GM18867 (cell line): ENCODE measurements at regions not wholly inside any gene's neighbourhood (a gene's known extent, or its start where the extent isn't known, plus 50 kb on each side); places are given as distances from the start of the nearest gene placed in this dataset.
"Not testable (repeated sequence)": the region's sequence is repeated elsewhere in the genome, so short reads cannot be mapped to it uniquely, and the experiment has no call there.

ENCODE experiments used
- ATAC-seq: cut with Tn5 transposase; IDR thresholded peaks from one replicate; pipeline ENCODE4 v1.9.1; 2021; ENCODE audit warnings: mild to moderate bottlenecking, moderate library complexity; ENCODE audit not compliant: unreplicated experiment

DNA sequence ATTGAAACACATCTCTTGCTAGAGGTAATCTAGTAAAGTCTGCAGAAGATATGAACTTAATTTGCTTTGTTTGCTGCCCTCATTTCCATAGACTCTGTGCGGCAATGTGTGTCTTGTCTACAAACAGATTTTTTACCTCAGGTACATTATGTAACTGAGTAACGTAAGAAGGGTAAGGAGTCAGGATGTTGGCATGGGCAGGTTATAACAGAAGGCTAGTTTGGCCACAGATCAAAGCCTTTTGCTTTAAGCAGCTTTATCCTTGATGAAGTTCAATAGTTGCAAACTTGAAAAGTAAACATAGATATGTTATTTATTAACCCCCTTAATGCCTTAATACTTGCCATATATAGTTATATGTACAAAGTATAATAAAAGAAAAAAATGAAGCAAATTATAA, 391.6 kb upstream of the FKBP1C start:
- ATAC-seq = no peak

- no peak for ATAC-seq
These were observed 402.5 kb upstream of the FKBP1C start for GRCh38 chr6:62808565-62809293.

DNA sequence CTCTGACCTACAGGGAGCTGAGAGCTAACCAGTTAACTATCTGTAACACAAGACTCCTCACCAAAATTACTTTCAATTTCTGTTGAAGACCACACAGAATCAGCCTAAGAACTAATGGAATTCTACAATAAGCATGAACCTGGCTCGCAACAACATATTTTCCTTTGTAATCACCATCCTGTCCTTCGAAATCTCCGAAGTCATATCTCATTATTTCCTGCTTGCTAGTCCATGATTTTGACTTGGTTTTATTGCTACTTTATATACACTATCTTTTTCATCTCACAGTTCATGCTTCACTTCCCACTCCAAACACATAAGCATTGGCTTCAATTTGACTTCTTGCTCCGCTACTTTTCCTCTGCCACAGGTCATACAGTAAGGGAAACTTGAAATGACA, 405.8 kb upstream of the FKBP1C start:
- no peak for ATAC-seq

DNA sequence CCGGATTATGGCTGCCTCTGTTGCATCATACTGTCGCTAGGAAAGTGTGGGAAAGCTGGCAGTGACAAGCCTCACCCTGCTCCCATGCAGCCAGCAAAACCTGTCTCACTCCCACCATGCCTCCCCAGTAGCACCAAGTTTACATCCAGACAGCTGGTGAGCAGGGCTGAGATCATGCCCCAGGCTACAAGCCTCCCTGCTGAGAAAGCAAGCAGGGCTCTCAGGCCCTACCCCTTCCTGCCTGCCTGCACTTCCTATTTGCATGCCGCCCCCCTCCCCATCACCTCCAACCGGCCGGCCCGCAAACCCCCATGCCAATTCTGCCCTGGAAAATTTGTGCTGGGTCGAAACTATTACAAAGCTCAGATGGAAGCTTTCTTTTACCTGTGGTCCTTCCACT, 408.2 kb upstream of the FKBP1C start:
- ATAC-seq = no peak

- ATAC-seq = no peak
These were observed 414.1 kb upstream of the FKBP1C start for GRCh38 chr6:62797190-62797589.

DNA sequence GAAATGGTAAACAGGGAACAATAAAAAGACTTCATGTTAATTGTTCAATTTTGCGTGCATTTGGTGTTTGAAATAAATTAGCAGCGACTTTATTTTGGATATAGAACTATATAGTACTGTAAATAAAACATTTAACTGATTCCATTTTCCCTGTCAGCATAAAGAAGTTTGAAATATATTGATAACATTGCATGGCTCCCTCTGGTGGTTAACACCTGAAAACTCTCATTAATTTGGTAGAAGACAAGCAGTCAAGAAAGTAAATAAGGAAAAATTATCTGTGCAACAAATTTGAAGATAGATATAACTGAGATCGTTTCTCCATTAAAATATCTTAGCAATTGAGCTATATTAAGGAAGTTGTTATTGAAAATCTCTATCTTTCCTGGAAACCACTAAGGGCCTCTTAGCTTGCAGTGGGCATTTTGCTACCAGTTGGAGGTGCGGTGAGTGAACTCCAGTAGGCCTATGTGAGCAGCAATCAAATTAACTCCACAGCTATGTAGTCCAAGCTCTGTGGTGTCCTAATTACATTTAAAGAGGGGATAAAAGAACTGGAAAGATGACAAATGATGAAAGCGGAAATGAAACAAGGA, 435.7 kb upstream of the FKBP1C start:
- ATAC-seq = peak; percentile 74

- ATAC-seq = not testable (repeated sequence)
These were observed 445.1 kb upstream of the FKBP1C start for GRCh38 chr6:62766174-62766573.

- ATAC-seq = no peak
These were observed 446.4 kb upstream of the FKBP1C start for GRCh38 chr6:62764841-62765240.

- no peak for ATAC-seq
These were observed 447.9 kb upstream of the FKBP1C start for GRCh38 chr6:62763125-62763912.

- no peak for ATAC-seq
These were observed 460.9 kb upstream of the KHDRBS2 start for GRCh38 chr6:62746968-62747367.

DNA sequence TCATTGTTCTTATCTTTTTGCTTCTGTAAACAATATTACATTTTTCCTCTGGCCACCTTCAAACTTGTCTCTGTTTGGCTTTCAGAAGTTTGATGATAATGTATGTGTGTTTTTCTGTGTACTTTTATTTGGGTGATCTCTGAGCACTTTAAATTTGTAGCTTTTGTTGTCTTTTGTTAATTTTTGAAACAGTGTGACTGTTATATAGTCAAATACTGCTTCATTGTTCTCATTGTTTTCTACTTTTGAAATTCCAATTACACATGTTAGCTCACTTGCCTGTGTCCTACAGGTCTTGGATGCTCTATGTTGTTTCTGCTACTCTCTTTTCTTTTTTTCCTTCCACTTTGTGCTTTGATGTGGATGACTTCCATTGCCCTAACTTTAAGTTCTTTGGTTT, 460.1 kb upstream of the KHDRBS2 start:
- ATAC-seq = no peak

DNA sequence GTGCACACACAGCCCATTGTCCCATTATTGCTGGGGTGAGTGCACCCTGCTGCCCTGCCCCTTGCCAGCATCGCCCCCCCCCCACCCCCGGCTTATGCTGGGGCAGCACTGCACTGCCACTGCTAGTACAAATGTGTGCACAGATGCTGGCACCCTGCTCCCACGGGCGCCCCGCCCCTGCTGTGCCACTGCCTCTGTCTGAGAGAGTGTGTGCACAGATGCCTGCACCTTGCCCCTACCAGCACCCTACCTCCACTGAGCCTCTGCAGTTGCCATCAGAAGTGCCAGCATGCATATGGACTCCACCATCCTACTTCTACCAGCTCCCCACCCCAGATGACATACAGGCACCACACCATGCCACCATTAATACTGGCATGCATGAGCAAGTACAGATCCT, 454.6 kb upstream of the KHDRBS2 start:
- no peak for ATAC-seq

DNA sequence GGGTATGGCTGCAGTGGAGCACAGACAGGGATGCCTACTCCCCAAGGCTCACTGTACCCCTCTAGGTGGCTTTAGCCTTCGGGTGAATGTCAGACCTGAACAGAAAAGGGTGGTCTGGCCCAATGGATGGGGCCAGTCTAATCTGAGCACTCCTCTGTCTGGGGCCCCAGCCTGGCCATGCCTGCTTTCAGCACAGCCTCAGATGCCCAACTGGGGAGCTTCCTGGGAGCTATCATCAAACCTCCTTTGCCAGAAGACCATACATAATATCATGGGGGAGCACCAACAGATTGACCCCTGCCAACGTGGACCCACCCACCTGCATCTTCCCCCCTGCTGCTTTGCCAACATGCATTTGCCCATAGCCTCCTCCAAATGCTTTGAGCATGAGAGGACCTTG, 454.1 kb upstream of the KHDRBS2 start:
- no peak for ATAC-seq

DNA sequence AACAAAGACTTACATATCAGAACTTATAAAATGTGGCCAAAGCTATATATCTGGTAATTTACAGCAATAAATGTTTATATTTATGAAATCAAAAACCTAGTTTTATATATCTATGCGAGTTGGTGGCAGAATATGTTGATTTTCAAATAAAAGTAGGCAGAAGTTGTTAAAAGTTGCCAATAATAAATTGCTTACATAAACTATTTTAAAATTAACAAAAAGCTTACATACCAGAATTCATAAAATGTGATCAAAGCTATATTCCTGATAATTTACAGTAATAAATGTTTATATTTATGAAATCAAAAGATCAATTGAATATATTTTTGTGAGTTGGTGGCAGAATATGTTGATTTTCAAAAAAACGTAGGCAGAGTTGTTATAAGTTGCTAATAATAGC, 451.8 kb upstream of the KHDRBS2 start:
- ATAC-seq = no peak

DNA sequence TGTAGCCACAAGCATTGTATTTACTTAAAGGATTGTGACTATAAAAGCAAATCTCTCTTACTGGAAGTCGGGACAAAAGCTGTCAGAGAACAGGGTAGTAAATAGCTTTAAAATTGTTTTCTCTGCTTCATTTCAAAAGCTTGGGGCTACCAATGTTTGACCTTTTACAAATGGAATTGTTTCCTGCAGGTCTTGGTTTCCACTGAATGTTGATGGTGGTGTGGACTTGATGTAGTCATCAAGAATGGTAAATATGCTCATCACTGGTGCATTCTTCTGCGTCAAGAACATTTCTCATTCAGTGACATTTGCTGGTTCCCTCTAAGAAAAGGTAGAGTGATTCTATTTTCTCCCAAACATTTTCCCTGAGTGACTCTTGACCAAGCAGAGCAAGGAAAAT, 435.4 kb upstream of the KHDRBS2 start:
- ATAC-seq = no peak

DNA sequence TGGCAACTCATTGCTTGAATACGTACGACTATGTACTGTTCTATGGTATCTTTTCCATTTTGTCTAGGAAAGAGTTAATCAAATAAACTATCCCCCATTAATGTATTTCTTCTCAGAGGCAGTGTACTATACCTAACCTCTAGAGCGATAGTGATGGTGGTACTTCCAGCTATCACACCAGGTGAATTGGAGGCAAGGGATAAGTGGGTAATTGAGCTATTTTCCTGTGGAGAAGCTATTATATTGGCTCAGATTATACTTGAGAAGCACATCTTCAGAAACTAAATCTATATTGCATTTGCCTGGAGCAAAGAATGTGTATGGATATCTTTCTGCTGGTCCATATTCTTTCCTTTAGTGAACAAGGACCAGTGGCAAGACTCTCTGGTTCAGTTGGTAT, 430.7 kb upstream of the KHDRBS2 start:
- no peak for ATAC-seq

DNA sequence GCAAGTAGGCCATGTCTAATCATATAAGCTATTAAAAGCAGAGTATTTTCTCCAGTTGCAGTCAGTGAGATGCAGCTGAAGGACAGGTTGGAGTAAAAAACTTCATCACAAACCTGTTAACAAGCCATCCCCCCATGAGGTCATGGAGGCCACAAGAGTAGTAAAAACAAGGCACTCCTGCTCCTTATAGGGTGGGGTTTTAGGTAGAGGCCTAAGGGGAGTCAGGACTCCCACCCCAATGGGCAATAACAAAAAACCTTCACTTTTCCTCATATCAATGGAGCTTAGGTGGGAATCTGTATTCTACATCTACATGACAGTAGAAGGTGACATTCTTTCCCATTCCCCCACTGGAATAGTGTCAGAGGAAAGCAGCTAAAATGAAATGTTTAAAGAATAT, 428.1 kb upstream of the KHDRBS2 start:
- ATAC-seq = no peak

GRCh38 chr6:62711750-62712149, 425.7 kb upstream of the KHDRBS2 start:
- no peak for ATAC-seq

DNA sequence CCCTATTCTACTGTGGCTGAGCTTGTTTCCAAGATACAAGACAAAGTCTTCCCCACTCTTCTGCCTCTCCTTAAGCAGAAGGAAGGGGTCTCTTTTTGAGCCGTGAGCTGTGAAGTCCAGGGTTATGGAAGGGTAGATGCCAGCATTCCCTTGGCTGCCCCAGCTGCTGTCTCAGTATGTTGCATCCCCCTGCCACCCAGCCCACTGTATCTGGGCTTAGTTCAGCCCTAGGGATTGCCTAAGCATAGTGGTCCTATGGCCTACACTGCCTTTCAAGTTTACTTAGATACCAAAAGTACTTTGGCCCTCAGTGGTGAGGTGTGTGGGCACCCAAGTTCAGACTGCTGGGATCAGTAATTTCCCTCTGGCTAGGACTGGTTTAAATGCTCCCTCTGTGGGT, 421.9 kb upstream of the KHDRBS2 start:
- ATAC-seq = no peak

DNA sequence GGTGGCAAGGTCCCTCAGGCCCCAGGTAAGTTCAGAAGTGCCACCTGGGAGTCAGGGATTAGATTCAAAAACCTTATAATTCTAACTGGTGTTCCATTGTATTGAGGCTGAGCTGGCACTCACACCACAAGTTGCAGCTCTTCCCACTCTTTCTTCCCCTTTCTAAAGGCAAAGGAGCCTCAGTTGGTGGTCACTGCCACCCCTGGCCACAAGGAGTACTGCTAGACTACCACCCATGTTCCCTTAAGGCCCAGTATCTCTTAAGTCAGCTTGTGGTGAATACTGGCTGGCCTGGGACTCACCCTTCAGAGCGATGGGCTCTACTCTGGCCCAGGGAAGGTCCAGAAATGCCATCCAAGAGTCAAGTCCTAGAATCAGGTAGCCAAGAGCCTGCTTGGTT, 421.1 kb upstream of the KHDRBS2 start:
- ATAC-seq = no peak

GRCh38 chr6:62683063-62683462, 397.0 kb upstream of the KHDRBS2 start:
- ATAC-seq = no peak

- ATAC-seq = no peak
These were observed 395.1 kb upstream of the KHDRBS2 start for GRCh38 chr6:62681108-62681507.
